HG03571 (cell line): ENCODE measurements at regions not wholly inside any gene's neighbourhood (a gene's known extent, or its start where the extent isn't known, plus 50 kb on each side); places are given as distances from the start of the nearest gene placed in this dataset.

ENCODE experiments used
- ATAC-seq: cut with Tn5 transposase; IDR thresholded peaks from one replicate; pipeline ENCODE4 v1.9.1; 2021; ENCODE audit not compliant: unreplicated experiment

DNA sequence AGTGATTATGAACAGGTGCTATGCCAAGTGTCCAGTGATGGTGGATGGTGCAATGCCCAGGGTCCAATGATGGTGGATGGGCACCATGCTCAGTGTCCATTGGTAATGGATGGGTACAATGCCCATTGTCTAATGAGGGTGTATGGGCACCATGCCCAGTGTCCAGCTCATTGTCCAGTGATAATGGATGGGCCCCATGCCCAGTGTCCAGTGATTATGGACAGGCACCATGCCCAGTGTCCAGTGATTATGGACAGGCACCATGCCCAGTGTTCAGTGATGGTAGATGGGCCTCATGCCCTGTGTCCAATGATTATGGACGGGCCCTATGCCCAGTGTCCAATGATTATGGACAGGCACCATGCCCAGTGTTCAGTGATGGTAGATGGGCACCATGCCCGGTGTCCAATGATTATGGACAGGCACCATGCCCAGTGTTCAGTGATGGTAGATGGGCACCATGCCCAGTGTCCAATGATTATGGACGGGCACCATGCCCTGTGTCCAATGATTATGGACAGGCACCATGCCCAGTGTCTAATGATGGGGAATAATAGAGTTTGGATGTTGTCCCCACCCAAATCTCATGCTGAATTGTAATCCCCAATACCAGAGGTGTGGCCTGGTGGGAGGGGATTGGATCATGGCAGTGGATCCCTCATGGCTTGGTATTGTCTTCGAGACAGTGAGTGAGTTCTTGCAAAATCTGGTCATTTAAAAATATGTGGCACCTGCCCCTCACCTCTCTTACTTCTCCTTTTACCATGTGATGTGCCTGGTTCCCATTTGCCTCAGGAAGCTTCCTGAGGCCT lies 87.8 kb downstream of the ANKRD10 start:
- no peak for ATAC-seq
